Heart right ventricle (tissue), 16 donors: ENCODE measurements at regions not wholly inside any gene's neighbourhood (a gene's known extent, or its start where the extent isn't known, plus 50 kb on each side); places are given as distances from the start of the nearest gene placed in this dataset.

ENCODE experiments used
- ATAC-seq, 8 donors: fragments of 200-7000 bp; cut with Tn5 transposase; one replicate each; pipeline ENCODE4 v1.9.1; 2020; ENCODE audit warnings: mild to moderate bottlenecking in 8 of 8, moderate library complexity in 8 of 8, moderate number of reproducible peaks in 1 of 8
- DNase-seq, 2 donors: peaks; one replicate each; pipeline ENCODE4 v3.0.0-alpha.2; 2020
- H3K27ac ChIP-seq, 10 donors: fragments of 200-600 bp; sonication (generic) in 2 of 10; one replicate each; pipeline versions ENCODE4 v1.5.0 to v1.8.0; 2020 to 2022; ENCODE audit warnings: mild to moderate bottlenecking in 3 of 10
- H3K27me3 ChIP-seq, 7 donors: fragments of 200-600 bp; one replicate each; pipeline ENCODE4 v1.8.0; 2021 to 2022; ENCODE audit warnings: mild to moderate bottlenecking in 2 of 7
- H3K36me3 ChIP-seq, 9 donors: fragments of 200-600 bp; sonication (generic) in 1 of 9; one replicate each; pipeline versions ENCODE4 v1.5.0 to v1.8.0; 2020 to 2022; ENCODE audit warnings: mild to moderate bottlenecking in 2 of 9
- H3K4me1 ChIP-seq, 9 donors: fragments of 200-600 bp; sonication (generic) in 1 of 9; one replicate each; pipeline versions ENCODE4 v1.5.0 to v1.8.0; 2020 to 2022; ENCODE audit warnings: mild to moderate bottlenecking in 4 of 9
- H3K4me3 ChIP-seq, 10 donors: fragments of 200-600 bp; sonication (generic) in 2 of 10; one replicate each; pipeline versions ENCODE4 v1.5.0 to v1.8.0; 2020 to 2022; ENCODE audit warnings: mild to moderate bottlenecking in 7 of 10, moderate library complexity in 2 of 10
- H3K9me3 ChIP-seq, 11 donors: fragments of 200-600 bp in 10 of 11; sonication (generic) in 2 of 11; one replicate each; pipeline versions ENCODE4 v1.5.0 to v1.8.0; 2013 to 2022; ENCODE audit warnings: mild to moderate bottlenecking in 2 of 11, control low read depth in 1 of 11, moderate library complexity in 1 of 11
- CTCF ChIP-seq, 9 donors: fragments of 200-600 bp; sonication (generic) in 2 of 9; IDR thresholded peaks; one replicate each; pipeline versions ENCODE4 v1.5.0 to v1.8.0; 2021 to 2022; ENCODE audit warnings: antibody characterized with exemption in 9 of 9, mild to moderate bottlenecking in 5 of 9, moderate library complexity in 1 of 9
- WGBS, 2 donors: extraction: QIAGEN DNeasy Blood & Tissue Kit; methylation state at CpG; one replicate each; pipeline ENCODE4 v1.1.7; 2013; ENCODE audit warnings: inconsistent platforms in 1 of 2; 5-methylcytosine and 5-hydroxymethylcytosine counted together
- intact Hi-C, 10 donors: fragments of 100-400 bp; cut with DNase I; formaldehyde crosslinking; loops; one replicate each; pipeline versions ENCODE4 v1.11.1 to v1.14.2; 2022
- donor health status: Arrhythmogenic right ventricular cardiomyopathy.
- donor health status: ischemic (EF 13 %, LVEDD 7.1; RV severe dilation, severe dysfunction).
- donor health status: healthy with polysubstance abuse.
- donor health status: DM: no; HTN: yes; CAD: no.
- donor health status: DM: no; HTN: no; CAD: no.
- donor health status: ischemic (EF 25% LVEDD 6.9; RV normal size, moderate dysfunction).
- donor health status: ischemic (EF 25% LVEDD 5.7; RV mildly dilated, moderate dysfunction).
- donor health status: healthy.
- donor health status: DM: yes; HTN: yes; CAD: no.
- donor health status: Ischemic cardiomyopathy.
- donor health status: ischemic (EF 35%, LVEDD 5.7; RV mildly dilated, moderate dysfunction).
- donor health status: nonischemic (EF 11% LVEDD 7.7; RV severe dilation, severe dysfunction).
- donor health status: DM: yes; HTN: yes; CAD: no.
- donor health status: PGD.
- donor health status: ischemic (EF 29% LVEDD 5.4; RV normal size, mild dysfunction).
- donor health status: nonischemic (EF 23%, LVEDD 6.1; RV moderate dilation, normal function).

- Histone ChIP-seq H3K36me3 (no peaks in the 10 kb centered on the region), H3K27me3 (no peaks in the 10 kb centered on the region), H3K4me1 (no peaks in the 10 kb centered on the region), H3K9me3 (peaks cover 0 to 12% (median 0%) of the 10 kb centered on the region in 11 donors), H3K4me3 (no peak overlapping the region), H3K27ac (no peak overlapping the region)
- WGBS, 2 donors: 67% methylated on average over 2 of the region's 2 CpGs
- no peak for DNase-seq
- intact Hi-C loops: no loop called here
- ATAC-seq: no peak
- no peak for TF ChIP-seq CTCF (IDR thresholded peaks at IDR 0.05)
Observed at GRCh38 chr2:147174824-147175254, 670.0 kb upstream of the ACVR2A start.

DNA sequence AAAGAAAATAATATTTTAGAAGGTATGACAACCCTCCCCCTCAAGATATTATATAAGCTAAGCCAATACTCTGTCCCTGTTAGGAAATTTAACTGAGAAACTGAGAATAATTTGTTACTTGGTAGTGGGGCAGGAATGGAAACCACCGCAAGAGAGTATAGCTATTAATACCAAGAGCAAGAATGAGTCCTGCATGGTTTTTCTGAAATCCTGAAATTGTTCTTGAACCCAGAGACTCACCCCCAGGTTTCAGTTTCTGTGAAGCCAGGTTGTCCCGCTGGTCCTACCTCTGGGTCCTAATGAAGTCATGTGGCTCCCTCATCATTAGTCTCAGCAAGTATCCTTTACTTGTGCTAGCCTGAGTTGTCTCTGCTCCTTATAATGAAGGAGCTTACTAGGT lies 671.0 kb upstream of the ACVR2A start:
- Histone ChIP-seq H3K36me3 (no peaks in the 10 kb centered on the region), H3K27ac (no peak overlapping the region), H3K9me3 (peaks cover 0 to 12% (median 0%) of the 10 kb centered on the region in 11 donors), H3K27me3 (no peaks in the 10 kb centered on the region), H3K4me3 (no peak overlapping the region), H3K4me1 (no peaks in the 10 kb centered on the region)
- WGBS, 2 donors: 88 to 96% methylated on average over 2 of the region's 2 CpGs
- no peak for TF ChIP-seq CTCF (IDR thresholded peaks at IDR 0.05)
- DNase-seq: no peak
- no peak for ATAC-seq
- intact Hi-C loops: no loop called here

DNA sequence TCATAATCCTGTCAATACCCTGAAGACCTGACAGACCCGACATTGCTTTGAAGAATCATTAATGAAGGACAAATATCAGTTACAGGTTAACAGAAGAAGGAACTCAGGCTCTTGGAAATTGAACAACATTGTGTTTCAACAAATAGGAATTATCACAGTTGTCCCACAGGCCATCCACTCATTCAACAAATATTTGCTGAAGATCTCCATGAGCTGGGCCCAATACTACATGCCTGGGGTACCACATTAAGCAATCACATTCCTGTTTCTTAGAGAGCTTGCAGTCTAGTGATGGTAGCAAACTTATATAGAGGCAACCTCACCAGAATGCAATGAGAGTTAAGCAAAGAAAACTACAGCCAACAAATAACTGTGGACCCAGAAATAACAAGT lies 671.6 kb upstream of the ACVR2A start:
- 88% methylated on average over 1 of the region's 1 CpG for WGBS, 2 donors

GRCh38 chr2:147172493-147173188 lies 672.2 kb upstream of the ACVR2A start:
- 76 to 78% methylated on average over 9 of the region's 9 CpGs for whole genome bisulfite sequencing, 2 donors
- Histone ChIP-seq H3K4me3 (no peak overlapping the region), H3K27me3 (no peaks in the 10 kb centered on the region), H3K4me1 (no peaks in the 10 kb centered on the region), H3K27ac (no peak overlapping the region), H3K36me3 (no peaks in the 10 kb centered on the region), H3K9me3 (peaks cover 0 to under 1% (median 0%) of the 10 kb centered on the region in 11 donors)
- DNase-seq (no peak), ATAC-seq (no peak)
- no peak for TF ChIP-seq CTCF (IDR thresholded peaks at IDR 0.05)
- intact Hi-C loops: no loop called here

More for the DNA sequence above, 671.6 kb upstream of the ACVR2A start:
- Histone ChIP-seq H3K27ac (no peak overlapping the region), H3K9me3 (peaks cover 0 to 6% (median 0%) of the 10 kb centered on the region in 11 donors), H3K36me3 (no peaks in the 10 kb centered on the region), H3K27me3 (no peaks in the 10 kb centered on the region), H3K4me1 (no peaks in the 10 kb centered on the region), H3K4me3 (no peak overlapping the region)
- ATAC-seq (no peak), DNase-seq (no peak)
- TF ChIP-seq CTCF (IDR thresholded peaks at IDR 0.05): no peak
- intact Hi-C loops: no loop called here
